Bronchial epithelial cell (primary cell): ENCODE measurements at regions not wholly inside any gene's neighbourhood (a gene's known extent, or its start where the extent isn't known, plus 50 kb on each side); places are given as distances from the start of the nearest gene placed in this dataset.

Source experiments
- DNase-seq: peaks from one replicate; pipeline ENCODE4 v3.0.0-alpha.2; 2010; ENCODE audit warnings: low read depth
- FAIRE-seq: peaks from 2 replicates; lab custom pipeline; 2011; peaks lifted over from hg19 to GRCh38; lab: Jason Lieb, UNC
- H3K27me3 ChIP-seq: 2 replicates; pipeline ENCODE4 v1.5.1; 2011; ENCODE audit warnings: low read length; ENCODE audit not compliant: control insufficient read depth, insufficient read depth
- H3K36me3 ChIP-seq: 2 replicates; pipeline ENCODE4 v1.5.1; 2011; ENCODE audit warnings: low read length; ENCODE audit not compliant: control insufficient read depth, insufficient read depth
- H3K4me3 ChIP-seq: 2 replicates; pipeline ENCODE4 v1.5.1; 2011; ENCODE audit warnings: mild to moderate bottlenecking, low read depth, low read length, control low read depth
- CTCF ChIP-seq: IDR thresholded peaks from 2 replicates; pipeline ENCODE4 v1.5.1; 2011; ENCODE audit warnings: mild to moderate bottlenecking, moderate library complexity, low read length, control low read depth, inconsistent platforms; ENCODE audit not compliant: insufficient read depth, severe bottlenecking

DNA sequence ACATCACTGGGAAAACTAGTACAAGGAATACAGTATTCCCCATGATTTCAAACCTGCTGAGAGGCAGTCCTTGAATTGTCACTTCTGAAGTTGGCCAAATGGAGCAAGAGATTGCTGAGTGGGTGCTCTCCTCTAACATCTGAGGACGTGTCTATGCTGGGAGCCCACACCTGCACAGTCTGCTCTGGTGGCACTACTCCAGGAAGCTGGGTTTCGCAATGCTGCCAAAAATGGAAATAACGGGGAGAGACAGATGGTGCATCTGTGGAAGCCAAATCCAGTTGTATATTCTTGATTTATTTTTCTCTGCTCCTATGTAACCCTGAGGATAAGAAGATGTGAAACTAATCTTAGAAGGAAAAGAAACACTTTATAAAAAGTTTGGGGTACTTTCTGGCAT lies 240.1 kb upstream of the CTSO start:
- Histone ChIP-seq H3K36me3 (no peaks in the 10 kb centered on the region), H3K27me3 (no peaks in the 10 kb centered on the region), H3K4me3 (no peak overlapping the region)
- TF ChIP-seq CTCF, result no peak
- DNase-seq (peak; percentile 6), FAIRE-seq (no peak)

DNA sequence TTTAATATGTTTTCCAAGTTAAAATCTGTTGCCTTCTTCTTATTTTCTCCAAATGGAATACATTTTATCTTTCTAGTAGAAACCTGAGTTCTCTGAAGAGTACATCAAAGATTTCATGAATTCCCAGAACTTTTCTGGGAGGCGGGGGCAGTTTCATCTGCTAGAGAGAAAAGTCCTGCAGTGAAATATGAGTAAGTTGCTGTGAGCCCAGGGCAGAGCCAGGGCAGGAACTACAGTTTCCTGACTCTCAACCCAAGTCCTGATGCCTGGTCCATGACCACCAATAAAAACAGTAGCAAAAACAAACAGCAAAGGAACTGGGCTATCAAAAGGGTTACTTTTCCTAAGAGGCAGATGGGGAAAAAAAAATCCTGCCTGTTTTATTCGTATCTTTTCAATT lies 239.4 kb upstream of the CTSO start:
- no peak for FAIRE-seq
- Histone ChIP-seq H3K36me3 (no peaks in the 10 kb centered on the region), H3K4me3 (no peak overlapping the region), H3K27me3 (no peaks in the 10 kb centered on the region)
- no peak for DNase-seq
- no peak for TF ChIP-seq CTCF

GRCh38 chr4:156192033-156192432 lies 238.4 kb upstream of the CTSO start:
- no peak overlapping the region for H3K4me3 ChIP-seq
- FAIRE-seq (no peak), DNase-seq (no peak)
- TF ChIP-seq CTCF, result no peak
- H3K36me3 ChIP-seq, result no peaks in the 10 kb centered on the region
- H3K27me3 ChIP-seq, result no peaks in the 10 kb centered on the region

DNA sequence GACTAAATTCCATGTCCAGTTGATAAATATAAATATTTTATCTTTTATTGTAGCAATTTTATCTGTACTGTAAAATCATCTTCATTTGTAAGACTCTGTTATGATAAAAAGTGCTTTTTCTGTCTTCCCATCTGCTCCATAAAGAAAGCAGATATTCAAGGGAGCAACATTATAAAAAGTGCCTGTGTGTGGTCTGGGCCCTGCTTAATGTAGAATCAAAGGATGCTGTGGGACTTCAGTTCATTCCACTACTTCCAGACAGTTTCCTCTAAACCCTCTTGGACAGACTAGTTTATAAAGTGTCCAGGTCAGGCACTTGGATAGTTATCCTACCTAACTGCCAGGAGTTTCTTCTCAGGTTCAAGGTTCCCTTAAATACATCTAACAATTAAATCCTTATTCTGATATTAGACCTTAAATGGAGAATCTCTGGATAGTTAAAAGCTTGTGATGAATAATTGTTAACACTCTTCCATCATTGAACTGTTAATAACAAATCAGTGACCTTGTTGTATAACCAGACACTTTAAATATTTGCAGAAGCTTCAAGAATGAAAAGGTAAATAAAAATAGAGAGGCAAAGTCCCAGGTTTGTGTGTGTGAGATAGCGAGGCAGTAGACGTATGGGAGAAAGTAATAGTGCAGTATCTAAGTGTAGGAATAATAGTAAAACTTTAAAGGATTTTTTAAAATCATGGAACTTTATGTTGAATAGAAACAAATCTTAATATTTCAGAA lies 237.5 kb upstream of the CTSO start:
- no peak for DNase-seq
- no peak for TF ChIP-seq CTCF
- FAIRE-seq, result no peak
- no peak overlapping the region for H3K4me3 ChIP-seq
- H3K36me3 ChIP-seq, result no peaks in the 10 kb centered on the region
- H3K27me3 ChIP-seq, result no peaks in the 10 kb centered on the region

- no peak for TF ChIP-seq CTCF
- Histone ChIP-seq H3K27me3 (no peaks in the 10 kb centered on the region), H3K36me3 (no peaks in the 10 kb centered on the region), H3K4me3 (no peak overlapping the region)
- DNase-seq, result peak; percentile 70
- FAIRE-seq, result no peak
Measured at GRCh38 chr4:156190615-156191014, 236.9 kb upstream of the CTSO start.

DNA sequence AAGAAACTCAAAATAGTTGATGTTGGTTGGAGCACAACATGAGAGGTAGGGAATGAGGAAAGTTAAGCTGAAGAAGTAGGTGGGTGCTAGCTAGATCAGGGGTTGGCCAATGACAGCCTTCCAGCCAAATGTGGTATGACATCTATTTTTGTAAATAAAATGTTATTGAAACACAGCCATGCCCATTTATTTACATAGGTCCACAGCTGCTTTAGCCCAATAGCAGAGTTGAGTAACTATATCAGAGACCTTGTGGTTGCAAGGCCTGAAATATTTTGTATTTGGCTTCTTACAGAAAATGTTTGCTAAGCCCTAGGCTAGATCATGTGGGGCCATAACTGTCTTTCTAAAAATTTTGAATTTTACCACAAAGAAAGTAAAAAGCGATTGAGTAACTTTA lies 234.9 kb upstream of the CTSO start:
- H3K36me3 ChIP-seq, result no peaks in the 10 kb centered on the region
- H3K4me3 ChIP-seq, result no peak overlapping the region
- DNase-seq (no peak), FAIRE-seq (no peak)
- H3K27me3 ChIP-seq, result no peaks in the 10 kb centered on the region
- no peak for TF ChIP-seq CTCF
